GM21367 (cell line): ENCODE measurements at regions not wholly inside any gene's neighbourhood (a gene's known extent, or its start where the extent isn't known, plus 50 kb on each side); places are given as distances from the start of the nearest gene placed in this dataset.
"Not testable (repeated sequence)": the region's sequence is repeated elsewhere in the genome, so short reads cannot be mapped to it uniquely, and the experiment has no call there.

Experiments used
- ATAC-seq: cut with Tn5 transposase; IDR thresholded peaks from one replicate; pipeline ENCODE4 v1.9.1; 2021; ENCODE audit not compliant: unreplicated experiment

DNA sequence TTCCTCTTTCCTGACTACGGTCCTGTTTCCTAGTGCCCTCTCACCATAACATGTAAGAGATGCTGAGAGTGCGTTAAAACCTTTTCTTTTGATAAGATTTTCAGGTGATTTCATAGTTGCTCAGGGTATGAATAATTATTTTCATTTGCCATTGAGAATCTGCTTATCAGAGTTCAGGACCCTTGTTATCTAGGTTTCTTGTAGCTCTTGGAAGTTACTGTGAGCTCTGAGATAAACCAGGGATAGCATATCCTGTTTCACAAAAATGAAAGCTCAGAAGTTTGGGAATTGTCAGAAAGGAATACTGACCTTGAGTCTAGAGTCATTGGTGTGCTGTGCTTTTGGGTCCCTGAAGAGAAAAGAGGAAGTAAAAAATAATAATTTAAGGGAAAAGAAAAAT is 76.8 kb upstream of the PRKG1 start:
- no peak for ATAC-seq

DNA sequence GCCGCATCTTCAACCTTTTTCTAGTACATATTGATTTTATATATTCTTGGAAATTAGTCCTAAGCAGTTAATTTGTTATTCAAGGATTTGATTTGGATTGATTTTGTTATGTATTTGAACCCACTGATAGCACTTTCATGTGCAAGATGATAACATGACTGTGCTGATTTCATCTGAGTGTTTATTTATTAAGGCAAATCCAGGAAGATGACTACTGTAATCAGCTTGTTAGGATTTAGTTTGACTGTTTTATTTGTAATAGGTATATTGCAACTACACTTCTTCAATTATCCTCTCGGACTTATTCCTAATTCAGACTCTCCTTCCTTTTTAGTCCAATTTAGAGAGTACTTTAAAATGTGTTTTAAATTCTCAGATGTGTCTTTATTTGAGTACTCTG is 75.1 kb upstream of the PRKG1 start:
- no peak for ATAC-seq

DNA sequence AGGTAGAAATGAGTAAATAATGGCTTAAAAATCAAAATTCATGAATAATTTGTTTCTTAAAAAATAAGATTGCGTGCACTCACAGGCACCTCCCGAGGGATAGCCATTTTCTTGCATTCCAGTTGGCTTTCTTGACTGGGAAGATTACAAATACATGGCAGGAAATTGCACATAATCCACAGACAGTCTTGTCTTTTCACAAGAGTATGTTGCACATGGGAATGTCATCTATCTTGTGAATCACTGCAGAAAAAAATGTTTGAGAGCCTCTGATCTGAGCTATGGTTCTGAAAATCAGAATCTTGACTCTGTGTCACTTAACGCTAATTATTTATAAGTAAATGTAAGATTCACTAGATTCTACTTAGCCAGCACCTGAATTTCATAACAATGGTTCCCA is 74.1 kb upstream of the PRKG1 start:
- ATAC-seq = no peak

DNA sequence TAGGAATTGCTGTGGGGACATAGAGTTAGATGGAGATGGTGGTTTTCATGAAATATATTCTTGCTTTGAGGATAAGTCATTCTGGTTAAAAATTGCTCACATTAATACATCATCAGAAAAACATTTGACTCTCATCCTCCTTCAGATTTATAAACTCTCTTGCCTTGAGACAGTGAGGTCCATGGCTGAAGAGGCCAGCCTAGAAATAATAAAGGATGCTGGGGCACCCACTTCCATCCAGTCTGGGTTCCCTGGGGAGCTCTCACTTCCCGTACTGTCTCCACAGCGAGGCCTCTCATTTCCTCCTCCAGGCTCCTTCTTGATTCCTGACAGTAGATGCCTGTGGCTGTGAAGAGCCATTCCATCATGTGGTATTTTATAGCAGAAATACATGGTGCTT is 73.3 kb upstream of the PRKG1 start:
- no peak for ATAC-seq

DNA sequence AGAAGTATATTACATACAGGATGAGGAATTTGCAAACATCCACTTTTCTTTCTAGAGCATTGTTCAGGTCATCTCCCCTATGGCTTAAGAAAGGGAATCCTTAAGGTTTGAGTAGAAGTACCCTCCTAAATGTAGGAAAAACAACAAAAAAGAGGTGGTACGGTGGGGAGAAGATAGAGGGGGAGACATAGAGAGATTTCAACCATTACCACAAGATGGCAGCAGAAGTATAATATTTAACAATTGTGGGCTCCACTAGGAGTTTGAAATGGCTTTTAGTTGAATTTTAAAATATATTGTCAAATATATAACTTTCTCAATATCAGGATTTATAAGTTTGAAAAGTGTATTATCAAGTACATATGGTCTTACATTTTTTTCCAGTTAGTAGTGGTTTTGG is 72.7 kb upstream of the PRKG1 start:
- ATAC-seq = peak; percentile 79

DNA sequence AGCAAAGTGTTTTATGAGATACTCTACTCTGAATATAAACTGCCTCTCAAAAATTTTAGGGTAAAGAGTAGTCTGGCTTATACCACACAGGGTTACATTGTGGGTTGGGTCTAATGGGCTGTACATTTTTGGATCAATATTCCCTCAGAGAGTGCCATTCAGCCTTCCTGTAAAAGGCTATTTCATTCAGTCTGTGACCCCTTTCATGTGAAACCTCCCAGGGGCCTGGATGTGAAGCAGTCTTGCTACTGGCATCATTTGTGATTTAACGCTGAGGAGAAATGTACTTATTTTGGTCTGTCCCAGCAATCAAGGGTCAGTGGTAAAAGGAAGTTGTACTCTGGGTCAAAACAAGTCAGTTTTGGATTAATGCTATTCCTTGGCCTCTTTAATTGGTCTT is 71.8 kb upstream of the PRKG1 start:
- no peak for ATAC-seq

DNA sequence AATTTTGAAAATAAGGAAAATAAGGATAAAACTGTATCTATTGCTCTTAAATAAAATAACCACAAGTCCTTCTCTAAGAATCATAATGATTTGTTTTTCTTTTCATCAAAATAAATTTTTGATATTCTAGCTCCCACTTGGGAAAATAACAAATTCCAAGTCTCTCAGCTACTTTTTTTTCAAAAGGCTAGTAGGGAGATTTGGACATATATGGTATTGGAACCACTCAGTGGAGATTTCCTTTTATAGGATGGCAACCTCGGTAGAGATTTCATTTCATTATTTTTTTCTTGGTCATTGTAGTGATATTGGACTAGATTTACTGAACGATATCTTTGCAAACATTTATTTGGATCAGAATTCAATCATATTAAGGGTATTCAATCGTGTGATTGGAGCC is 69.5 kb upstream of the PRKG1 start:
- no peak for ATAC-seq

DNA sequence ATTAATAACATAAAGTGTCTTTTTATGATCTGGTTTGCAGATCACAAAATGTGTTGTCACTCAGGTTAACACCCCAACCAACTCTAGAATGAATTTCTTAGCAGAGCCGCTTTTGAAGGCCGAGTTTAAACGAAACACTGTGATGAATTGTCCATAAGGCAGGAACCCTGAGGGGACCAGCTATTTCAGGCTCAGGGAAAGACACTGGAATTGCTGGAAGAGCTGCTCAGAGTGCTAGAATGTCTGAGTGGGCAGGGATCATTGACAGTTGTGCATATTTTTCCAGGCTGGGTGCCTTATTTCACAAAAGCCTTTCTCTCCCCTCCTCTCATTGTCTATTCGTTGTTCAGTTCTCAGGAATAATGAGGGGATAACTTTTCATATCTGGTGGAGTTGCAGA is 68.7 kb upstream of the PRKG1 start:
- ATAC-seq = no peak

DNA sequence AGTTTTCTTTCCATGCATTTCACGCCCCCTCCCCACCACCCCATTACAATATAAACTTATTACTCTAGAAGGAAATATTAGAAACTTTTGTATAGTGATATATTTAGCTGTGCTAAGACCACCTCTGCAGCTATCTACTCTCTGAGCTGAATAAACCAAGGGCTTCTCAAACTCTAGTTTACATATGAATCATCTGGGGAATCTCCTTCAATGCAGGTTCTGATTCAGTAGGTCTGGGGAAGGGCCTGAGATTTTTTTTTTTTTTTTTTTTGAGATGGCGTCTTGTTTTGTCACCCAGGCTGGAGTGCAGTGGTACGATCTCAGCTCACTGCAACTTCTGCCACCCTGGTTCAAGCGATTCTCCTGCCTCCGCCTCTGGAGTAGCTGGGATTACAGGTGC is 67.6 kb upstream of the PRKG1 start:
- ATAC-seq = no peak

DNA sequence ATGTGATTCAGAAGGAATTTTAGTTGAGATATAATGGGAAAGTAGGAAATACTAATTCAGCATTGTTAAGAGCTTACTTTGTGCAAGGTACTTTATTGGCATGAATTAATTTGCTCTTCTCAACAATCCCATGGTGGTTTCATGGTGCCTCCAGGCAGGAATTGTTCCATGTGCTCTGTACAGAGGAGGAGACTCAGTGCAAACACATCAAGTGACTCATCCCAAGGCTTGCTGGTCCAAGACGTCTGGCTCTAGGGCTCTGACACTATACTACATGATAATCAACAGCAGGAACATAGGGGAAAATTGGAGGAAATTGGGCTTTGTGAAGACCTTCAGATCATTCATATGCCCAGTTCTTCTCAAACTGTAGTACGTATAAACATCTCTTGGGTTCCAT is 66.5 kb upstream of the PRKG1 start:
- ATAC-seq = no peak

DNA sequence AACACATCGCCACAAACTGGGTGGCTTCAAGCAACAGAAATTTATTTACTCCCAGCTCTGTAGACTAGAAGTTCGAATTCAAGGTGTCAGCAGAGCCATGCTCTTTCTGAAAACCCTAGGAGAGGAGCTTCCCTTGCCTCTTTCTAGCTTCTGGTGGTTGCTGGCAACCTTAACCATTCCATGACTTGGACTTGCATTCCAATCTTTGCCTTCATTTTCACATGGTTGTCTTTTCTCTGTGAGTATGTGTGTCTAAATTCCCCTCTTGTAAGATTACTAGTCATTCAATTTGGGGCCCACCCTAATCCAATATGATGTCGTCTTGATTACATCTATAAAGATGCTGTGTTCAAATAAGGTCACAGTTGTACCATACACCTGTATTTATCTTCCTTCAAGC is 65.9 kb upstream of the PRKG1 start:
- no peak for ATAC-seq

DNA sequence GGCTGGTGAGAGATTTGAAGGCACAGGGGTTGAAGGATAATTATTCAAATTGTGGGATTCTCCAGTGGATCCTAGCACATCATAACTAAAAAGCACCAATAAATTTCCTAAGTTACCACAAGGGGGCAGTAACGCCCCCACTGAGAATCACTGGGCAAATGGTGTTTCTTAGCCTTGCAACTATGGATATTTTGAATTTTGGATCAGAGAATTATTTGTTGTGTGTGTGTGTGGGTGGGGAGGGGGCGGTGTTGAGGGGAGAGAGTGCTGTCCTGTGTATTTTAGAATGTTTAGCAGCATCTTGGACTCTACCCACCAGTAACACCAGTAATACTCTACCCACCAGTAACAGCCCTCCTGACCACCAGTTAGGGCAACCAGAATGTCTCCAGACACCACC is 63.3 kb upstream of the PRKG1 start:
- no peak for ATAC-seq

DNA sequence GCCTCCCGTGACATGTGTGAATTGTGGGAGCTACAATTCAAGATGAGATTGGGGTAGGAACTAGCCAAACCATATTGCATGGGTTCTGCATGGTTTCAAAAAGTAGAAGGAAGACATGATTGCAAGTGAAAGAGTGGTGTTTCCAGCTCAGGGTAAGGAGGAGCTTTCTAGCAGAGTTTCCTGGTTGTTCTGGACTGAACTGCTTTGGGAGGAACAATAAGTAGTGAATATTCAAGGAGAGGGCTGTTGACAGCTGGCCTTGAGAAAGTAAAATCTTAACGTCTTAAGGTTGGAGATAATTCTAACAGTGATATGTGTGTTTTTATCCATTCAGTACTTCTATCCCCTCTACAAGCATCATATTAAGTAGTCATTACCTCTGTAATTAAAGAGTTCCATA is 62.2 kb upstream of the PRKG1 start:
- no peak for ATAC-seq

DNA sequence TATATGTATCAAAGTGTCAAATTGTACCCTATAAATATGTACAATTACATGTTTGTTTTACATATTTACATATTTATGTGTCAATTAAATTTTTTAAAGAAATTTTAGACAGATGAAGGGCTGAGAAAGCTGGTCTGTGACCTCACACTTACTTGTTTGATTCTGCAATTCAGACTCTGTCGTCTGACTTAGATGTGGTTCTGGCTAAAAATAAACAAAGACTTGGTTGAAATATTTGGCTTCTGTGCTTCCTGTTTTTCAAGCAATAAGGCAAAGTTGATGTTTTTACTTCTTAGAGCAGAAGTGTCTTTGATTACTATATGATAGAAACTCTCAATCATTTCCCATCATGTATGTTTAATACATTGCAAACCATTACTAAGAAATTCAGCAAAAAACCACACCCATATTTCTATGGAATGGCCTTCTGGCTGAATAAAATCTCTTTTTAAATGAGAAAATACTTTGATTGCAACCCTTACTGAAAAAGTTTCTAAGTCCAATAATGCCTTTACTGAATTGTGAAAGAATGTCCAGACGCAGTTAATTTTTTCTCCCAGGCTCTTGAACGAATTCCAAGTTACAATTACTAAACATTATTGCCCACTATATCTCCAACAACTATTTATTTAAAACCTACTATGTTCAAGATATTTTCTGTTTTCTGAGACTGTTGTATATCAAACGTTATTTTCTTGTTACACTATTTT is 59.5 kb upstream of the PRKG1 start:
- no peak for ATAC-seq

DNA sequence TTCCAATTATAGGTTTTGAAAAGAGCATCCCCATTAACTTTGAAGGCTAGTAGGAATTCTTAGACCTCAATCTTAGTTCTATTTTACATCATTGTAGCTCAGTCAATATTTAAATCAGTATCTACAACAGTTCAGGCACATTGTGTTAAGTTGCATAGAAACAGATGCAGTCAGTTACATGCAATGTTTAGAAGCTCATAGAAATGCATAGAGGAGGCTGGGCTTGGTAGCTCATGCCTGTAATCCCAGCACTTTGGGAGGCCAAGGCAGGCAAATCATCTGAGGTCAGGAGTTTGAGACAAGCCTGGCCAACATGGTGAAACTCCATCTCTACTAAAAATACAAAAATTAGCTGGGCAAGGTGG is 58.9 kb upstream of the PRKG1 start:
- ATAC-seq = not testable (repeated sequence)

DNA sequence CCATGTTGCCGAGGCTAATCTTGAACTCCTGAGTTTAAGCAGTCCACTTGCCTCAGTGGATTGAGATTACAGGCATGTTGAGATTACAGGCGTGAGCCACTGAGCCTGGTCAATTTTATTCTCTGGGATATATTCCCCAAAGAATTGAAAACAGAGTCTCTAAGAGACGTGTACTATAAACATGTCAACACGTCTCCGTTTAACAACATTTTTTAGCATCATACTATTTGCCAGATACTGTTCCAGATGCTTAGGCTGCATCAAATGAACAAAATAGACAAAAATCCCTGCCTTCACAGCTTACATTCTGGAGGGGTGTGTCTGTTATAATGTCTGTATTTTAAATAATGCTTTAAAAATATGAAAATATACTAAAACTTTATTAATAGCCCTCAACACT is 54.1 kb upstream of the PRKG1 start:
- ATAC-seq = no peak

DNA sequence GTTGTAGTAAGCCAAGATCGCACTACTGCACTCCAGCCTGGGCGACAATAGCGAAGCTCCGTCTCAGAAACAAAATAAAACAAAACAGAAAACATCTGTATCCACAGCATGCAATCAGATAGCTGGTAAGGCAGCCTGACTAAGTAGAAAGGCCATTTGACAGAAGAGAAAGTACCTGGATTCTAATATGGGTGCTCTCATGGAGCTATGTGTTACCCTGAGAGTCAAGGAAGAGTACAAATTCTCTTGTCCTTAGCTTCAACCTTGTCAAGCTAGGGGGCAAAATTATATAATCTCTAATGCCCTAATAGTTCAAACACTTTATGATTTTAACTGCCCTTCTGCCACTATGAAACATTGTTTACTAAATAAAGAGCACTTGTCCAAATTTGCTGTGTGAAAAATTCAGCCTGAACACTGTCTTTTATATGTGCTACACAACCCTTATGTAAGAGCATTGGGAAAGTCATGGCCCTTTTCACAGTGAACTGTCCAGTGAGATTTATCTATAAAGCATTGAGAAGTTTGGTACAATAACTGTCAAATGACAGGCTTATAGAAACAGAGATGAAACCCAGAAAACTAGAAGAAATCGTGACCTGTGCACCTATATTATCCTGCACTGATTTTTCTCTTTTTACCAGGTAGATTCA is 51.2 kb upstream of the PRKG1 start:
- ATAC-seq = no peak

DNA sequence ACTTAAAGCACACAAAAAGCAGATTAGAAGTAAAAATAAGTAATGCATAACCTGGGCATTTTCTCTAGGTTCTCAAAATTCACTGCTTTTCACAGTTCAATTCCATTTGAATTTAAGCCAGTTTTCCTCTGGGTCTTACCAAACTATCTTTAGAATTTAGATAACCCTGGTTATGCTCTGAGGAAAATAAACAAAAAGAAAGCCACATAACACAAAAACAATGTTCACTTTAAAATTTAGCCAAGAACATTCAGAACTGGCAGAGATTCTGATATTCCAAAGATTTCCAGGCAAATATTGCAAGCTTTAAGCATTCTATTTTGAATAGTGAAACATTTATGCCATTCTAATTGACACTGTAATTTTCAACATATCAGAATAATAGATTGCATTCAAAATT is 50.7 kb upstream of the PRKG1 start:
- ATAC-seq = no peak
